ENCODE measurements at regions not wholly inside any gene's neighbourhood (a gene's known extent, or its start where the extent isn't known, plus 50 kb on each side); places are given as distances from the start of the nearest gene placed in this dataset.

DNA sequence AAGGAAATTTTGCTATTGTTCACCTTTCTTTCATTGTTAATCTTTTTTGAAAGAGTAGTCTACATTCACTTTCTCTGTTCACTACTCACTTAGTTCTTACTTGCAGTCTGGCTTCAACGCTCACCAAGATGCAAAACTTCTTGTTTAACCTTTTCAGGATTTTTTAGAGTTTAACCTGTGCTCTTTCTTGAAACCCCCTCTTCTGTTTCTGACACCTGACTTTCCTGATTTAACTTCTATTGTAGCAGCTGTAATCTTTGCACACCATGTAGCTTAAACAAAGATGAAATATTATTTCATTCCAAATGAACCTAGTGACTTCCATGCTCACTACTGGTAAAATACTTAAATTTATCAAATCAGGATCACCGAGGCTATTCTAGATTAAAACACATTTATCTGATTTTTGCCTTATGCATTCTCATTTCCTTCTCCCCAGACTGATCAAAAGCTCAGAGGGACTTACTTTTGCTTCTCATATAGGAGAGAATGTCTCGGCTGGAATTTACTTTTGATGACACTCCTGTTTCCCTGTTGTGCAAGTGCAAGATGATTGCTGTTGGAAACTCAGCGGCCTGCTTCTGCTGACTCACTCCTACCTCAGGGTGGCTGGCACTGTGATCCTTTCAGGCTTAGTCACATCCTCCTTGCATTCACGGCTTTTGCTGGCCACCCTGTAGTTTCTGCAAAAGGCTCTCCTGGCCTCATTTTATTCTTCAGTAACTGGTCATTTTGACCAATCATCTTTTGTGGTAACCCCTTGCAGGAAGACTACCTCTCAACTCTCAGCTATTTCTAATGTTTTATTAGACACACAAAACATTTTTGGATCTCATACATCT is 109.3 kb upstream of the IFNE start:
- TF ChIP-seq CTCF (IDR thresholded peaks at IDR 0.05), result no peak
- TF ChIP-seq POLR2AphosphoS5 (IDR thresholded peaks at IDR 0.05), result no peak
- intact Hi-C loops (cut with DNase I), result no loop called here
- Histone ChIP-seq H3K36me3 (no peaks in the 10 kb centered on the region), H3K27me3 (replicated peaks; ENCODE audit: insufficient read depth) (no peaks in the 10 kb centered on the region), H3K27ac (no peak overlapping the region), H3K4me1 (replicated peaks) (no peaks in the 10 kb centered on the region), H3K4me3 (no peak overlapping the region), H3K9me3 (no peaks in the 10 kb centered on the region)
- DNase-seq (ENCODE audit: low spot score), result peak; percentile 26
- 62% methylated on average over 5 of the region's 5 CpGs for WGBS

GRCh38 chr9:21592063-21592338 is 109.9 kb upstream of the IFNE start:
- Histone ChIP-seq H3K27me3 (replicated peaks; ENCODE audit: insufficient read depth) (no peaks in the 10 kb centered on the region), H3K9me3 (no peaks in the 10 kb centered on the region), H3K4me3 (no peak overlapping the region), H3K4me1 (replicated peaks) (no peaks in the 10 kb centered on the region), H3K36me3 (no peaks in the 10 kb centered on the region), H3K27ac (no peak overlapping the region)
- TF ChIP-seq CTCF (IDR thresholded peaks at IDR 0.05) (no peak), POLR2A (IDR thresholded peaks at IDR 0.05) (no peak), POLR2AphosphoS5 (IDR thresholded peaks at IDR 0.05) (no peak)
- 95% methylated on average over 3 of the region's 3 CpGs for WGBS
- intact Hi-C loops (cut with DNase I), result no loop called here
- DNase-seq (ENCODE audit: low spot score), result no peak

DNA sequence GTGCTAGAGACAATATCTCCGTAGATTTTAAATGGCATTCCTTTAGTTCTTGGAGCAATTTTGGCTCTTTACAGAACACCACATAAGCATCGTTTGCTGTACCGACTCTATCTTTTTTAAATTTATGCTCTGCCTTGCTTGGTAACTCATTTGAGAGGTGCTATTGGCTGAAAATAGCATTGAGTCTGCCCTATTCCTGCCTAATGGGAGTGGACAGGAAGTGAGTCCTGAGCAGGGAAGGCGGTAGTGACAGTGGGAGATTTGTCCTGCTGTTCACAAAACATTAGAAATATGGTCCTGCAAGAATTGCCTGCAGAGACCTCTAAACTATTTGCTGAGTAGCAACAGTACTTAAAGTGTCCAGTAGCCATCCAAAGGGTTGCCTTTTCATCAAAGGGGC is 115.2 kb upstream of the IFNE start:
- TF ChIP-seq CTCF (IDR thresholded peaks at IDR 0.05), result no peak
- H3K27ac ChIP-seq, result no peak overlapping the region
- WGBS, result 72% methylated on average over 4 of the region's 4 CpGs

GRCh38 chr9:21598749-21599148 is 116.6 kb upstream of the IFNE start:
- Histone ChIP-seq H3K4me3 (no peak overlapping the region), H3K9me3 (no peaks in the 10 kb centered on the region), H3K27ac (no peak overlapping the region), H3K27me3 (replicated peaks; ENCODE audit: insufficient read depth) (no peaks in the 10 kb centered on the region), H3K36me3 (no peaks in the 10 kb centered on the region), H3K4me1 (replicated peaks) (no peaks in the 10 kb centered on the region)
- intact Hi-C loops (cut with DNase I), result no loop called here
- WGBS, result 86% methylated on average over 2 of the region's 2 CpGs
- no peak for DNase-seq (ENCODE audit: low spot score)
- TF ChIP-seq POLR2A (IDR thresholded peaks at IDR 0.05), result no peak
- no peak for TF ChIP-seq POLR2AphosphoS5 (IDR thresholded peaks at IDR 0.05)
- TF ChIP-seq CTCF (IDR thresholded peaks at IDR 0.05), result no peak

More for the DNA sequence above, 115.2 kb upstream of the IFNE start:
- H3K36me3 ChIP-seq, result no peaks in the 10 kb centered on the region
- no peaks in the 10 kb centered on the region for H3K27me3 ChIP-seq (replicated peaks; ENCODE audit: insufficient read depth)
- DNase-seq (ENCODE audit: low spot score), result no peak
- intact Hi-C loops (cut with DNase I), result no loop called here
- H3K4me1 ChIP-seq (replicated peaks), result no peaks in the 10 kb centered on the region
- no peaks in the 10 kb centered on the region for H3K9me3 ChIP-seq
- no peak overlapping the region for H3K4me3 ChIP-seq

DNA sequence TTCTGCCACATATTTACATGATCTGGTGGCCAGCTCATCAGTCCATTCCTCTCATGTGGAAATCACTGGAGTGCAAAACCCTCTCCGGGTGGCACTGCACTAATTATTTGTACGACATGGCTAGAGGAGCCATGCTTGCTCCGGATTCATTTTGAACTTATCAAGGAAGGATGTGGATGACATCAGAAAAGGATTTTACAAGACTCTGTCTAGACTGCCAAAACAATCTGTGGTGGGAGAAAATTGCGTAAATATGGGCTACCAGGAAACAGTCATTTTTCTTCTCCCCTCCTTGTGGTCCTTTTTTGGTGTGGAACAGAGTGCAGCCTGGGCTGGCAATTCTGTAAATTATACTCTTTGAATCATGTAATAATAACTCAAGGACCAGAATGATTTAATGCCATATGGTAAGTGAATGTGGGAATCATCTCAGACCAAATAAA is 123.4 kb upstream of the IFNE start:
- TF ChIP-seq POLR2AphosphoS5 (IDR thresholded peaks at IDR 0.05), result no peak
- 49% methylated on average over 4 of the region's 4 CpGs for WGBS
- Histone ChIP-seq H3K27ac (no peak overlapping the region), H3K9me3 (no peaks in the 10 kb centered on the region), H3K4me1 (replicated peaks) (no peaks in the 10 kb centered on the region), H3K36me3 (no peaks in the 10 kb centered on the region), H3K27me3 (replicated peaks; ENCODE audit: insufficient read depth) (no peaks in the 10 kb centered on the region), H3K4me3 (no peak overlapping the region)
- intact Hi-C loops (cut with DNase I), result no loop called here
- DNase-seq (ENCODE audit: low spot score), result no peak
